ENCODE measurements at regions not wholly inside any gene's neighbourhood (a gene's known extent, or its start where the extent isn't known, plus 50 kb on each side); places are given as distances from the start of the nearest gene placed in this dataset.
A peak's percentile ranks its signal among the peaks of the same experiment; 100 is the strongest.

- TF ChIP-seq HNRNPL (IDR thresholded peaks at IDR 0.05; ENCODE audit: low read depth, low read length) (no peak), STAT5B (CRISPR knock-in tag; IDR thresholded peaks at IDR 0.05) (no peak), GTF2B (IDR thresholded peaks at IDR 0.05; ENCODE audit: extremely low read depth, insufficient read length) (no peak), ZNF121 (CRISPR knock-in tag; conservative IDR thresholded peaks at IDR 0.05) (no peak), SAFB (IDR thresholded peaks at IDR 0.05; ENCODE audit: borderline replicate concordance, low read depth, low read length) (no peak), DNMT1 (IDR thresholded peaks at IDR 0.05) (no peak), CC2D1A (IDR thresholded peaks at IDR 0.05) (no peak), CBFA2T3 (IDR thresholded peaks at IDR 0.05) (no peak), SRSF3 (IDR thresholded peaks at IDR 0.05; ENCODE audit: insufficient read depth, low read length) (no peak), MCM2 (IDR thresholded peaks at IDR 0.05; ENCODE audit: low read depth) (no peak), KAT8 (IDR thresholded peaks at IDR 0.05; ENCODE audit: low read depth) (no peak), CREBBP (IDR thresholded peaks at IDR 0.05; ENCODE audit: low read depth, low read length) (no peak), ZFX (CRISPR knock-in tag; IDR thresholded peaks at IDR 0.05) (no peak), HDAC1 (IDR thresholded peaks at IDR 0.05) (no peak), ZNF232 (CRISPR knock-in tag; IDR thresholded peaks at IDR 0.05) (no peak), ZBTB49 (CRISPR knock-in tag; IDR thresholded peaks at IDR 0.05; ENCODE audit: borderline replicate concordance) (no peak), KLF13 (tag; IDR thresholded peaks at IDR 0.05; ENCODE audit: borderline replicate concordance, low read depth) (no peak), ZFP1 (CRISPR knock-in tag; IDR thresholded peaks at IDR 0.05) (no peak), FOS (IDR thresholded peaks at IDR 0.05; ENCODE audit: extremely low read depth, insufficient read length) (no peak)
- TF ChIP-seq, protein P1, sequence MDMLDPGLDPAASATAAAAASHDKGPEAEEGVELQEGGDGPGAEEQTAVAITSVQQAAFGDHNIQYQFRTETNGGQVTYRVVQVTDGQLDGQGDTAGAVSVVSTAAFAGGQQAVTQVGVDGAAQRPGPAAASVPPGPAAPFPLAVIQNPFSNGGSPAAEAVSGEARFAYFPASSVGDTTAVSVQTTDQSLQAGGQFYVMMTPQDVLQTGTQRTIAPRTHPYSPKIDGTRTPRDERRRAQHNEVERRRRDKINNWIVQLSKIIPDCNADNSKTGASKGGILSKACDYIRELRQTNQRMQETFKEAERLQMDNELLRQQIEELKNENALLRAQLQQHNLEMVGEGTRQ (CRISPR knock-in tag; IDR thresholded peaks at IDR 0.05), result no peak
- TF ChIP-seq, protein P2, sequence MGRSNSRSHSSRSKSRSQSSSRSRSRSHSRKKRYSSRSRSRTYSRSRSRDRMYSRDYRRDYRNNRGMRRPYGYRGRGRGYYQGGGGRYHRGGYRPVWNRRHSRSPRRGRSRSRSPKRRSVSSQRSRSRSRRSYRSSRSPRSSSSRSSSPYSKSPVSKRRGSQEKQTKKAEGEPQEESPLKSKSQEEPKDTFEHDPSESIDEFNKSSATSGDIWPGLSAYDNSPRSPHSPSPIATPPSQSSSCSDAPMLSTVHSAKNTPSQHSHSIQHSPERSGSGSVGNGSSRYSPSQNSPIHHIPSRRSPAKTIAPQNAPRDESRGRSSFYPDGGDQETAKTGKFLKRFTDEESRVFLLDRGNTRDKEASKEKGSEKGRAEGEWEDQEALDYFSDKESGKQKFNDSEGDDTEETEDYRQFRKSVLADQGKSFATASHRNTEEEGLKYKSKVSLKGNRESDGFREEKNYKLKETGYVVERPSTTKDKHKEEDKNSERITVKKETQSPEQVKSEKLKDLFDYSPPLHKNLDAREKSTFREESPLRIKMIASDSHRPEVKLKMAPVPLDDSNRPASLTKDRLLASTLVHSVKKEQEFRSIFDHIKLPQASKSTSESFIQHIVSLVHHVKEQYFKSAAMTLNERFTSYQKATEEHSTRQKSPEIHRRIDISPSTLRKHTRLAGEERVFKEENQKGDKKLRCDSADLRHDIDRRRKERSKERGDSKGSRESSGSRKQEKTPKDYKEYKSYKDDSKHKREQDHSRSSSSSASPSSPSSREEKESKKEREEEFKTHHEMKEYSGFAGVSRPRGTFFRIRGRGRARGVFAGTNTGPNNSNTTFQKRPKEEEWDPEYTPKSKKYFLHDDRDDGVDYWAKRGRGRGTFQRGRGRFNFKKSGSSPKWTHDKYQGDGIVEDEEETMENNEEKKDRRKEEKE (IDR thresholded peaks at IDR 0.05; ENCODE audit: borderline replicate concordance in 1 of 2, control insufficient read depth in 1 of 2, low read depth in 2 of 2, low read length in 1 of 2), result peak in 1 of 2 experiments; percentile 62; a peak in 1 of 4 replicates
These were observed 58.0 kb upstream of the KLF3 start (continued) for GRCh38 chr4:38605753-38606586.

Measured in K562 (cell line).